TTC549 (cell line): ENCODE measurements at regions not wholly inside any gene's neighbourhood (a gene's known extent, or its start where the extent isn't known, plus 50 kb on each side); places are given as distances from the start of the nearest gene placed in this dataset.
"Not testable (repeated sequence)": the region's sequence is repeated elsewhere in the genome, so short reads cannot be mapped to it uniquely, and the experiment has no call there.

ENCODE experiments used
- FAIRE-seq: peaks from 2 replicates; lab custom pipeline; 2012; peaks lifted over from hg19 to GRCh38; lab: Jason Lieb, UNC

- no peak for FAIRE-seq
These were observed 324.7 kb upstream of the FAM47C start for GRCh38 chrX:36683507-36683906.

- FAIRE-seq, result no peak
These were observed 324.1 kb upstream of the FAM47C start for GRCh38 chrX:36684053-36684452.

GRCh38 chrX:36721990-36722389, 286.2 kb upstream of the FAM47C start:
- FAIRE-seq, result no peak

- no peak for FAIRE-seq
These were observed 254.6 kb upstream of the FAM47C start for GRCh38 chrX:36753602-36754001.

GRCh38 chrX:36787752-36788151, 220.4 kb upstream of the FAM47C start:
- FAIRE-seq, result no peak

GRCh38 chrX:36803151-36803550, 205.0 kb upstream of the FAM47C start:
- no peak for FAIRE-seq

- FAIRE-seq, result no peak
These were observed 204.1 kb upstream of the FAM47C start for GRCh38 chrX:36804066-36804465.

GRCh38 chrX:36844857-36845256, 163.3 kb upstream of the FAM47C start:
- FAIRE-seq, result no peak

- FAIRE-seq, result no peak
These were observed 160.7 kb upstream of the FAM47C start for GRCh38 chrX:36847496-36847895.

- no peak for FAIRE-seq
These were observed 158.8 kb upstream of the FAM47C start for GRCh38 chrX:36849407-36849806.

- no peak for FAIRE-seq
These were observed 151.3 kb upstream of the FAM47C start for GRCh38 chrX:36856849-36857248.

GRCh38 chrX:36859231-36859630, 148.9 kb upstream of the FAM47C start:
- no peak for FAIRE-seq

GRCh38 chrX:36861601-36862000, 146.6 kb upstream of the FAM47C start:
- no peak for FAIRE-seq

- peak; percentile 40 for FAIRE-seq
These were observed 141.0 kb upstream of the FAM47C start for GRCh38 chrX:36867143-36867542.

GRCh38 chrX:36868592-36868991, 139.6 kb upstream of the FAM47C start:
- no peak for FAIRE-seq

GRCh38 chrX:36869457-36869856, 138.7 kb upstream of the FAM47C start:
- no peak for FAIRE-seq

GRCh38 chrX:36897690-36898089, 110.5 kb upstream of the FAM47C start:
- no peak for FAIRE-seq

GRCh38 chrX:36898301-36898700, 109.9 kb upstream of the FAM47C start:
- no peak for FAIRE-seq

GRCh38 chrX:36904561-36904960, 103.6 kb upstream of the FAM47C start:
- FAIRE-seq, result not testable (repeated sequence)

- FAIRE-seq, result peak; percentile 86
These were observed 99.1 kb upstream of the FAM47C start for GRCh38 chrX:36908801-36909675.

- FAIRE-seq, result no peak
These were observed 98.5 kb upstream of the FAM47C start for GRCh38 chrX:36909676-36910030.

- no peak for FAIRE-seq
These were observed 94.6 kb upstream of the FAM47C start for GRCh38 chrX:36913551-36913950.

GRCh38 chrX:36916941-36917340, 91.2 kb upstream of the FAM47C start:
- no peak for FAIRE-seq

GRCh38 chrX:36927712-36928111, 80.5 kb upstream of the FAM47C start:
- FAIRE-seq, result no peak
